Head of caudate nucleus (tissue), 42 donors: ENCODE measurements at regions not wholly inside any gene's neighbourhood (a gene's known extent, or its start where the extent isn't known, plus 50 kb on each side); places are given as distances from the start of the nearest gene placed in this dataset.

Source experiments
- DNase-seq, 42 donors: peaks; one replicate each; pipeline versions ENCODE4 v3.0.0 to v3.0.0-alpha.2; 2020 to 2021; ENCODE audit warnings: mixed read lengths in 7 of 42
- intact Hi-C: fragments of 100-400 bp; cut with DNase I; formaldehyde crosslinking; loops from one replicate; pipeline ENCODE4 v1.15.0; 2022

DNA sequence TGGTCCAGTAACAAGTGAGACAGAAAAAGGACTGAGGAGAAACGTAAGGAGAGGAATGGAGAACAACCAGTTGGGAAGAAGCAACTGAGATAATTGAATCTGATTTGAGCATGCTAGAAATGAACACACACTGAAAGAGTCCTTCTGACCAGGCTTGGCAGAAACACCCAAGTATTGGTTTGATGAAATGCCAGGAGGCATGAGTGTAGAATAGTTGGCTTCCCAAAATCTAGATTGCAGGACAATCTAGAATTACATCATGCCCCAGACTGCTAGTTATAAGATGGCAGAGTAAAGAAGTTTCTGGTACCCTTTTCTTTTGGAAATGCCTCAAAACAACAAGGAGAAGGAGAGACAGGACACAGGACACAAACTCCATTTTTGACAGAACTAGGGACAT lies 189.7 kb upstream of the STT3B start:
- no peak for DNase-seq
- intact Hi-C loops = no loop called here

DNA sequence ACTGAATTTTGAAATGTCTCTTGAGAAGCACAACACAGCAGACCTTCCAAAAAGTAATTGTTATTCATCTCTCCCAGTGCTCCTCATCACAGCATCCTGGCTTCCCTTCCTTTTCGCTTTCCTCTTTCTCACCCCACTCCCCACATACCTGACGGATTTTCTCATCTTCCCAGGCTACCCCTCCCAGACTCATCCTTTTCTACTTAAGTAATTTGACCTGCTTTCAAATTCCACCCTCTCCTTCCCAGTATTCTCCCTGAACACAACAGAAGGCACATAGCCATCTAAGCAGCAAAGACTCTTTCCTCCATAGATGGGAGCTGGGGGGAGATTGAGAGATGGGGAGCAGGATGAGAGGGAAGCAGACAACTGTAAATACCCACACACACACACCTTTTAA lies 187.1 kb upstream of the STT3B start:
- intact Hi-C loops = no loop called here
- DNase-seq = no peak

DNA sequence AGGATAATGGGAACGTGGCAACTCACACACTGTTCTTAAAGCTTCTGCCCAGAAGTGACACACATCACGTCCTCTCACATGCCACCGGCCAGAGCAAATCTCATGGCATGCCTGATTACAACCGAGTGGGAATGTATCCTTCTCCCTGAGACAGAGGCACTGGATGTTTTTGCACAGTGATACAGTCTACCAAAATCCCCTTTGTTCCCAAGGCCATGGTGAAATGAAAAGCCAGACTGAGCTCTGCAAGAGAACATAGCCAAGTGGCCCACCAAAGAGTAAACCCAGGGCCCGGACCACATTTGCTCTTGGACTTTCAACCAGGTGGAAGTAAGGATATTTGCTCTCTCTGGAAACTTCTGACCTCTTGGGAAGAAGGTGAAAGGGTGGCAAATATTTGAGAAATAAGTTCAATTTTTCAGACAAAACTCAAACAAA lies 186.2 kb upstream of the STT3B start:
- DNase-seq = no peak
- intact Hi-C loops = no loop called here

DNA sequence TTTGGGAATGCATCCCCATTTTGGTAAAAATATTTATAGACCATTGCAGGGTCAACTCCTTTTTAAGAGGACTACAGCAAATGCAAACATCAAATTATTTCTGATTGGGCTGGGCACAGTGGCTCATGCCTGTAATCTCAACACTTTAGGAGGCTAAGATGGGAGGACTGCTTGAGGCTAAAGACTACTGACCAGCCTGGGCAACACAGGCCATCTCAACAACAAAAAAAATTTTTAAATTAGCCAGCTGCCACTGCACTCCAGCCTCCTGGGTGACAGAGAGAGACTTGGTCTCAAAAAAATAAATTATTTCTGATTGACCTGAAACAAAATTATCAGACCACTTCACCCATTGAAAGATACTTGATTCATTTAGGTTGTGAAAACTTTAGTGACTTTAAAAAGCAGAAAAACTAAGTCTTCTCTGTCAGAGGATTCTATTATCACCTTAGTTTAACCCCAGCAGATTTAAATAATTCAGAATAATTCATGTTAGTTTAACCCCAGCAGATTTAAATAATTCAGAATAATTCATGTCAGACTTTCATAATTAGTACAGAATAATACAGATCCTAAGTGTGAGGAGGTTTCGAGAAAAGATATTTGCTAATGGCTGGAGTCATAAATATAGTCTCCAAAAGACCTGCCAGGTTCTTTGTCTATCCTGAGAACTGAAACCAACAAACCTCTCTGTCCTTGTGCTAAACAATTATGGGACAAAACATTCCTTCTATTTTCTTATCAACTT lies 183.6 kb upstream of the STT3B start:
- intact Hi-C loops = no loop called here
- no peak for DNase-seq

DNA sequence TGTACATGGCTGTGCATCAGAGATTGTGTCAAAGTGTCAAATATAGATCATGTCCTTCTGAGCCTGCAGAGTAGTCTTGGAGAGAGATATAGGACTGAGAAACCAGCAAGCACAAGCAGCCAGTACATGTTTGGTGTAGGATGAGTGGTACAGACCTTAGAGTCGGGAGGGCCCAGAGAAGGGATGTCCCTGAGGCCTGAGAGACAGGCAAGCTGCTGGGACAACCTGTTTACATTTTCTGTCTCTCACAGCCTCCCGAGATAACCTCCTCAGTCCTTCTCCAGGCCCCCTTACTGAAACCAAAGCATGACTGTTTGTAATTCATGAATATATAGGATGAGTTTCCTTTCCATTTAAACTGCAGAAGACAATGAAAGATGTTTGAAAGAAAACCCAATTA lies 182.4 kb upstream of the STT3B start:
- no peak for DNase-seq
- intact Hi-C loops = no loop called here

DNA sequence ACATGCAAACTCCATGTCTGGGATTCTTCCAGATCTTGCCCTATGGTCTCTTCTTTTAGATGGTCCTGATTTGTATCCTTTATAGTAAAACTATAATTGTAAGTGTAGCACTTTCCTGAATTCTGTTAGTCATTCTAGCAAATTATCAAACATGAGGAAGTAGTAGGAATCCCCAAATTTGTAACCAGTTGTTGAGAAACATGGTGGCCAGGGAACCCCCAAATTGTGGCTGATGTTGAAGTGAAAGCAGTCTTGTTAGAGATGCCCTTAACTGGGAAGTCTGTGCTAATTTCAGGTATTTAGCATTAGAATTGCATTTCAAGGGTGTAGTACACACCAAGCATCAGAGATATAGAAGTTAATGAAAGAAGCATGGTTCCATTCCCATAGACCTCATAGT lies 180.4 kb upstream of the STT3B start:
- intact Hi-C loops = no loop called here
- no peak for DNase-seq

DNA sequence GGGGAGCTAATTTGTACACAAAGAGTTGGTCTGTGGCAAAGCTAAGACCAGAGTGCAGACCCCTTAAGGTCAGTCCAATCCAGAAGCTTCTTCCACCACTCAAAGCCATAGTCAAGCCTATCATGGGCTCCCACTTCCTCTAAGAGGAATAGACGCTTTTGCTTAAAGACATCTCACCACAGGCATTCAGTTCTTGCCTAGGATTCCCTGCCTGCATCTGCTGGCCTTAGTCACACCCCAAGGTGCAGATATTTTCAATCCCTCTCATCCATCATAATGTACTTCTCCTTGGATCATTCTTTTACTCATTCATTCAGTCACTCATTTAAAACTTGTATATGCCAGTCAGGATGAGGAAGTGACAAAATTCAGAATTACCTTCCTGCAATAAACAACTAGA lies 179.6 kb upstream of the STT3B start:
- intact Hi-C loops = no loop called here
- DNase-seq = no peak

DNA sequence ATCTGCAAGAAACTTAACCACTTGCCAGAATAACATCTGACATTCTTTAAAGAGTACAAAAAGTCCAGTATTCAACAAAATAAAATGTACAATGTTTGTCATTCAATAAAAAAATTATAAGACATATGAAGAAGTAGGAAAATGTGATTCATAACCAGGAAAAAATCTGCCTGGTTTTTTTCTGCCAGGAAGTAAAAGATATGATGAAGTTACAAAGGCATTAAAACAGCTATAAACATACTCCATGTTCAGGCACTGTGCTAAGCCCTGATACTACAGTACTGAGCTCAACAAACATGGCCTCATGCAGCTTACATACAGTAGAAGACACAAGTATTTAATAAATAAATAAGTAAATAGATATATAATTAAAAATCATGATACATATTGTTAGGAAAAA lies 178.4 kb upstream of the STT3B start:
- intact Hi-C loops = no loop called here
- DNase-seq = no peak

DNA sequence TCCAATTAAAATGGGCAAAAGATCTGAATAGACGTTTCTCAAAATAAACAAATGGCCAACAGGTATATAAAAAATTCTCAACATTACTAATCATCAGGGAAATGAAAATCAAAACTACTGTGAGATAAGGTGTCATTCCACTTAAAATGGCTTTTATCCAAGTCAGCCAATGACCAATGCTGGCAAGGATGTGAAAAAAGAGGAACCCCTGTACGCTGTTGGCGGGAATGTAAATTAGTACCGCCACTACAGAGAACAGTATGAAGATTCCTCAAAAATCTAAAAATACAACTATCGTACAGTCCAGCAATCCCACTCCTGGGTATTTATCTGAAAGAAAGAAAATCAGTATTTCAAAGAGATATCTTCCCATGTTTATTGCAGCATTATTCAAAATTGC lies 176.9 kb upstream of the STT3B start:
- intact Hi-C loops = no loop called here
- DNase-seq = no peak

DNA sequence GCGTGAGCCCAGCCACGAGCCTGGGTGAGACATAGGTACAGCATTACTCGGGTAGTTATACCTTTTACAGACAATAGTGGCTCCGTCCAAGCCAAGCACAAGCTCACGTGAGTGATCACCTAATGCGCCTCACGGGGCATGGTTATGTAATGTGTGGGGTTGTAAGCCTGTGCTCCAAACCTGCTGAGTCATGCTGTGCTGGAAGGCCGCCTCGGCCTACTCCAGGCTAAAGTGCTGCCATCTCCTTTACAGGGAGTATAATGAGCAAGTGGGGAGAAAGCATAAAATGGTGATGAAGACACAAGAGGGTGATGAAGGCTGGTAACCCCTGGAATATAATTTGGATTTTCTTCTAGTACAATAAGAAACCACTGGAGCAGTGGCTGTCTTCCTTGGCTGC lies 175.8 kb upstream of the STT3B start:
- intact Hi-C loops = no loop called here
- DNase-seq = peak in 7 of 42 donors; percentile 2 to 37 (median 10)

DNA sequence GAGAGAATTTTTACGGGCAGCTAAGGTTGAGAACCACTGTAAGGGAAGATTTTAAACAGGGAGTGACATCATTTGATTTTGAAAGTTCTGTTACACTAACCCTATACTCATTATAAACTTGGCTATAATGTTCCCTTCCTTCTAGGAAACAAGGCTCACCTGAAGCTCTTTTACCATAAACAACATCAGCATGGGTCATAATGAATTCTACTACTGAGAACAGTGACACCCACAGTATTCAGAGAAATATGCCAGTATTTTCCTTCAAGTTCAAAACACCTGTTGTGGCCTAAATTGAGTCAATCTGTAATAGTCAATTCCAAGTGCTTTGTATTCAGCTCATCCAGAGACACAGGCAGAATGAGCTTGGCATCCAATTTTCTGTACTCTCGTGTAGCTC lies 175.3 kb upstream of the STT3B start:
- intact Hi-C loops = no loop called here
- DNase-seq = no peak

DNA sequence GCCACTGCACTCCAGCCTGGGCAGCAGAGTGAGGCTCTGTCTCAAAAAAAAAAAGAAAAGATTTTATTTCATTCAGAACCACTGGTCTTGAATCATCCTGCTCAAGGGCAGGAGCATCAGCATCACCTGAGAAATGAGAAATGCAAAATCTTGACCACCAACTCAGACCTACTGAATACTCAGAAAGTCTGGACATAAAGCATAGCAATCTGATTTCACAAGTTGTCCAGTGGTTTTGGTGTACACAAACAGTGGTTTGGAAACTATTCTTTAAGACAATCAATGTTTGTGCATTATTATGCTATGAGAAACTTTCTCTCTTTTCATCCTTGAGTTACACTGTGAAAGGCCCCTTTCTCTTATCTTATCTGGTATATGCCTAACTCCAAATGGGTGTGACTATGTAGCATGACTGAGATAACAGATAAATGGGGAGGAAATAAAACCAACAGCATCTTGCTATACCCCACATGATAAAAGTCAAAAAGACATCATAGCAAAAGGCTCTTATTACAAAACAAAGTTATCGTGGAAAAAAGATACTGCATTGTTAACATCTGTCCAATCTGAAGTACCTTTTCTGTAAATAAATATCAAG lies 174.2 kb upstream of the STT3B start:
- intact Hi-C loops = no loop called here
- no peak for DNase-seq

DNA sequence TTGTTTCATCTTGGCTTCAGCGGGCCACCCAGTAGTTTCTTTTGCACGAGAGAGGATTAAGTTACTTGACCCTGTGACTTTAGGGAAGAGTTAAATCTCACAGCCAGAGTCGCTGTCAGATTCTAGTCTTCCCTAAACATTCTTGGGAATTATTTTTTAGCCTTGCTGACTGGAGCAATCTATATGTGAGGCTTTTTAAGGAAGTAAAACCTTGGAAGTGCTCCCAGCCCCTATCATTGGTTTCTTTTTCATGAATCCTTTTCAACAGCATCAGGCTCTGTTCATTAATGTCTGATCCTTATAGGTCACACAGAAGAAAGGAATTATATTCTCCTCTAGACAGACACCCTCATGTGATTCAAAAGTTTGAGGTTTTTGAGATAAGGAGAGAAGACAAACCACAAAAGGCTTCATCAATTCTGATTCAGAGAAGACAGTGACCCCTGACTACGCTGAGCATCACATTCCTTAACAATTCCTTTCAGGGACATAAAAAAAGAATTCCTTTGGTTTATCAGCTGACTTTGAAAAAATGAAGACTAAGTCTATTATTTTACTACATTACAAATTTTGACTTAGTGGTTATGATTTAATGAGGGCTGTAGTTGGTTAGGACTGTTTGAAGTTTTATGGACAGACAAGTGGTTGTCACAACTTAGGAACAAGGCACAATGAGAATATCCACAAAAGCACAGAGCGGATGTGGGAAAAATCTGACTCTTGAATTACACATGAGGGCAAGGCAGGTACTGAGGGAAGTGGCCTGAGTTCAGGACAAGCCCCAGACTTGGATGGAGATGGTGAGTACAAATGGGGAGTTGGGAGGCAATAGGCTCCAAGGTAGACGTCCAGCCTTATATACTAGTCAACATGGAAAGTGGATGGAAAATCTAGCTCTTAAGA lies 171.1 kb upstream of the STT3B start:
- intact Hi-C loops = no loop called here
- DNase-seq = no peak

DNA sequence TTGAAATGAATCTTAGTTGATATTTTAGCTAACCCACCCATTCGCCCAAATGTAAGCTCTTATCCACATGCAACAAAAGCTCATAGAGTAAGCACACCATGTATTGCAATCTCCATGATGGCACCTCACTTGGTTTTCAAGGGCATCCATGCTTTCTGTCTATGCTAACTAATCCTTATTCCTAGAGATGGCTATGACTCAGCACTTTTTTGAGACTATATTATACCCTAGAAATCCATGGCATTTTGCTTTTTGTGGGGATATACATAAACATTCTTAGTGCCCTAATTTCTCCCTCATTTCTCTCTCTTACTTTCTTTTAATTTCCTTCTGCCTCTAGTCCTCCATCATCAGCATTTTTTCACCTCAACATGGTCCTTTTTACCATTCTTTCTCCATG lies 168.5 kb upstream of the STT3B start:
- intact Hi-C loops = no loop called here
- DNase-seq = no peak

DNA sequence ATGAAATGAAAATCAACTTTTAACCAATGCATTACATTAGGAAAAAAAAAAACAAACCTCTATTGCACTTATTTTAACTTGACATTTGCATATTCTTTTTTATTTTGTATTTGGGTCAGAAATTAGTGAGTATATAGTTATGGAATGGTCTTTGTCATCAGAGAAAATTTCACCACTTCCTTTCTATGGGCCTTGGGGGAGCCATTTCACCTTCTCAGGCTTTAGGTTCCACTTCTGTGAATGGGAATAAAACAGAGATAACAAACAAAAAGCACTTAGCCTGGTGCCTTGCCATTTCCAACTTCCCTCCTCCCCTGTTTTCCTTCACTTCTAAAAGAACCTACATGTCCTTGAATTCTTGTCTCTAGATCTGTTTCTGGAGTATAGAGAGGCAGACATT lies 168.0 kb upstream of the STT3B start:
- DNase-seq = no peak
- intact Hi-C loops = no loop called here

DNA sequence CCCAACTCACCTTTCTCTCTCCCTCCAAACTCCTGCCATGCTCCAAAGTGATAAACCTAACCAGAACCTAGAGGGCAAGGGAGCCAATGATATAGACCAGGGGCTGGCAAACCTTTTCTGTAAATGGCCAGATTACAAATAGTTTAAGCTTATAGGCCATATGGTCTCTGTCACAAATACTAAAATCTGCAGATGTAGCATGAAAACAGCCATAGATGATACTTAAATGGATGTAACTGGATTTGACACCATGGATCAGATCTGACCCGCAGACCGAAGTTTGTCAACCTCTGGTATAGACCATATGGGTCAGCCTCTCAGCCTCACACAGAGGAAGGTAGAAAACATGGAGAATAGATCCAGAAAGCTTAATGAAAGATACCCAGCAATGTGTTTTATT lies 165.2 kb upstream of the STT3B start:
- no peak for DNase-seq
- intact Hi-C loops = no loop called here

DNA sequence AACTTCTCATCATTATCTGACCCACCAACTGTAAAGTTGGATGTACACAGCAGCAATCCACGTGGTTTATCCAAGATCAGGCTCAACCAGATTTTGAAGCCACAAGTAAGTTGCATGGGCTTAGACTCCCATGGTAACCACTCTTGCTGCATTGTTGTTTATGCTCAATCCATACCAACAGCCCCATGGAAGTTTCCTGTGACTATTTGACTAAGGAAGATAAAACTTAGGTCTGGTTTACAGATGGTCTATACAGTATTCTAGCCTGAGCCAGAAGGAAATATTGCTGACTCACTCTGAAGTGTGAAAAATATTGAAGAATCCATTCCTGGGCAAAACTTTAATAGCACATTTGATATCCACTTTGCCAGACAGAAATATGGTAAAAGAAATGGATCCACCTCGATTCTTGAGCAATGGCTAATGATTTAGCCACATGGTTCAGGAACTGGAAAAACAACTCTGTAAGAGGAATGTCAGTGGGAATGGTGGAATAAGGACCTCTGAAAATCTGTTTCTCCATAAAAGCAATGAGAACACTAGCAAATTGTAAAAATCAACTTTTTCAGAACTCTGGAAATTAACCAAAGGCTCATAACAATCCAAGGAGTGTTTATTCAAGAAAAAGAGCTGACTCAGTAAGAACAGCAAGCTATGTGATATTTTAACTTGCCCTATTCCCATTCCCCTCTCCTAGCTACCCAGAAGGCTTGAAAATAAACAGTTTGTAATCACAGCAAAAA lies 162.9 kb upstream of the STT3B start:
- intact Hi-C loops = no loop called here
- no peak for DNase-seq

DNA sequence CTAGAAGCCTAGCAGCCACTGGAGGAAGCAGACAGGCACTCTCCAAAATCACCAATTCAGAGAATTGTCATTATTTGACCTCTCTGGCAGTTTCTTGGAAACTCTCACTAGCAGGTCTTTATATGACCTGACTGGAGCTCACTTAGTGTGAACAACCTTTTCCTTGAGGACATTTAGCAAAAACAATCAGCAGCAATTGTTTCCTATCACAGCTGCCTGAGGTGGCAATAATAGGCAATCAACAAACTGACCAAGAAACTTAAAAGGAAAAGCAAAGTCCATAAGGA lies 162.4 kb upstream of the STT3B start:
- intact Hi-C loops = no loop called here
- DNase-seq = no peak

DNA sequence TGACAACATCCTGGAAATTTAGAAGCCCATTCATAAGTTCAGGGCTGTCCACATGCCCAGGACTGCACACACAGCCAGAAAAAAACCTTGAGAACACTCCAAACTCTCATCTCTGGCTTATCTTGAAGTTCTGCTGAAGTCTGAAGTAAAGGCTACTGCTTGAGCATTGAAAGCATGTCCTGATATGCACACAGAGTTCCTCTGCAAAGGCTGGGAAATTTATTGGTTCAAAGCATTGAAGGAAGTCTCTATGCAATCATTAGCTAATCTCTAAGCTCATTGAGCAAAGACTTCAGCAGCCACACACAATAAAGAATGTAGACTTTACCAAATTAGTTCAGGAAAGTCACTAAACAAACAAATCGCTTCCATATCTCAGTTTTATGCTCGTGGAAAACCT lies 162.0 kb upstream of the STT3B start:
- intact Hi-C loops = no loop called here
- DNase-seq = no peak
